HCT116 (cell line): ENCODE measurements at regions not wholly inside any gene's neighbourhood (a gene's known extent, or its start where the extent isn't known, plus 50 kb on each side); places are given as distances from the start of the nearest gene placed in this dataset.

Experiments
- CBX3 ChIP-seq: IDR thresholded peaks from 2 replicates; pipeline ENCODE4 v1.6.1; 2012; ENCODE audit warnings: low read depth
- EGR1 ChIP-seq: IDR thresholded peaks from 2 replicates; pipeline ENCODE4 v1.6.1; 2012; ENCODE audit warnings: low read depth
- EZH2 ChIP-seq: fragments of 200-600 bp; sonication (generic); IDR thresholded peaks from 2 replicates; pipeline ENCODE4 v1.6.1; 2017; ENCODE audit warnings: antibody characterized with exemption, mixed run types
- FOSL1 ChIP-seq: IDR thresholded peaks from 2 replicates; pipeline ENCODE4 v1.6.1; 2012; ENCODE audit warnings: low read depth
- POLR2A ChIP-seq: IDR thresholded peaks from 2 replicates; pipeline ENCODE4 v1.7.0; 2011; ENCODE audit warnings: borderline replicate concordance; ENCODE audit not compliant: insufficient read depth, insufficient read length; ENCODE audit errors: extremely low read depth
- SP1 ChIP-seq: IDR thresholded peaks from 2 replicates; pipeline ENCODE4 v1.6.1; 2012; ENCODE audit warnings: low read depth
- TCF7L2 ChIP-seq: IDR thresholded peaks from 2 replicates; pipeline ENCODE4 v1.7.0; 2011; ENCODE audit warnings: borderline replicate concordance, inconsistent platforms; ENCODE audit not compliant: insufficient read depth, insufficient read length; ENCODE audit errors: extremely low read depth
- TF ChIP-seq, protein P1 (sequence below), 3 experiments: fragments of 200-600 bp in 1 of 3; sonication (generic) in 1 of 3; IDR thresholded peaks in 2 of 3; conservative IDR thresholded peaks in 1 of 3; 2 replicates each; pipeline ENCODE4 v1.5.1; 2012 to 2017; ENCODE audit warnings: low read depth in 2 of 3, low read length in 2 of 3, antibody characterized with exemption in 1 of 3, borderline replicate concordance in 1 of 3, control low read depth in 1 of 3, mild to moderate bottlenecking in 1 of 3, mixed read lengths in 1 of 3, mixed run types in 1 of 3, moderate library complexity in 1 of 3; ENCODE audit not compliant: insufficient read depth in 1 of 3
- TF ChIP-seq, protein P2 (sequence below): IDR thresholded peaks from 2 replicates; pipeline ENCODE4 v1.6.1; 2012; ENCODE audit warnings: low read depth

DNA sequence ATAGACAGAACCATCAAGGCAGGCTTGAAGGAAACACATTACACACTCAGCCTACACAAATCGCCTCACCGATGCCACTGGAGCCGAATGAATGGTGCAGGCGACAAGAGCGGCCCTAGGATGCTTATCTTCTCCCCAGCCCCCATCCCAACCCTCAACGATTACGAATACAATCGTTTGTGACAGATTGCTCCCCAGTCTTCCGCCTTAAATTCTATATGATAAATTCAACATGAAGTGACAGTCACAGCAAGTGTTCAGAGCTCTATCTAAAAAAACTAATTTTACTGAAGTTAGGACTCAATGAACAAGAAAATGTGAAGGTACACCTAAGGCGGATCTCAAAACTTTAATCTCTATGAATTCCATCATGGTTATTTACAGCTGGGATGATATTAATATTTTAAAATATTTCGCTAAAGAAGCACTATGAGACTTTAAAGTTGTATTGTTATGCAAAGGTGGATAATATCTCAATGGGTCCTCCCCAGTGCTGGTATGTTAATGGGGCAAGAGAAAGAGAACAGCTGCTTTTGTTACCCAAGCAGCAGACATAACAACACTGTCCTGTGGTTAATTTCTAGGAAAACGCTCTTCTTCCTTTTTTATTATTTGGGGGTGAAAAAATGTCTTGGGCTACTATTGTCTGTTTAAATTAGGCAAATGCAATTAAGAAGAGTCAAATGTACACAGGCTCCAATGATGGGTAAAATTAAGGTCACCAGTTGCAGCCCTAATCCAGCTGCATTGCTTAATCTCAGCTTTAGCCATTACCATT, 147.6 kb upstream of the NR2F2 start:
- no peak for TF ChIP-seq EZH2
- TF ChIP-seq, protein P1, sequence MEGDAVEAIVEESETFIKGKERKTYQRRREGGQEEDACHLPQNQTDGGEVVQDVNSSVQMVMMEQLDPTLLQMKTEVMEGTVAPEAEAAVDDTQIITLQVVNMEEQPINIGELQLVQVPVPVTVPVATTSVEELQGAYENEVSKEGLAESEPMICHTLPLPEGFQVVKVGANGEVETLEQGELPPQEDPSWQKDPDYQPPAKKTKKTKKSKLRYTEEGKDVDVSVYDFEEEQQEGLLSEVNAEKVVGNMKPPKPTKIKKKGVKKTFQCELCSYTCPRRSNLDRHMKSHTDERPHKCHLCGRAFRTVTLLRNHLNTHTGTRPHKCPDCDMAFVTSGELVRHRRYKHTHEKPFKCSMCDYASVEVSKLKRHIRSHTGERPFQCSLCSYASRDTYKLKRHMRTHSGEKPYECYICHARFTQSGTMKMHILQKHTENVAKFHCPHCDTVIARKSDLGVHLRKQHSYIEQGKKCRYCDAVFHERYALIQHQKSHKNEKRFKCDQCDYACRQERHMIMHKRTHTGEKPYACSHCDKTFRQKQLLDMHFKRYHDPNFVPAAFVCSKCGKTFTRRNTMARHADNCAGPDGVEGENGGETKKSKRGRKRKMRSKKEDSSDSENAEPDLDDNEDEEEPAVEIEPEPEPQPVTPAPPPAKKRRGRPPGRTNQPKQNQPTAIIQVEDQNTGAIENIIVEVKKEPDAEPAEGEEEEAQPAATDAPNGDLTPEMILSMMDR (IDR thresholded peaks at IDR 0.05 in 2 of 3, conservative IDR thresholded peaks at IDR 0.05 in 1 of 3; ENCODE audit: borderline replicate concordance in 1 of 3, insufficient read depth in 1 of 3, low read depth in 2 of 3, low read length in 2 of 3), result no peak
- TF ChIP-seq SP1, result no peak
- no peak for TF ChIP-seq TCF7L2
- TF ChIP-seq POLR2A, result no peak
- TF ChIP-seq, protein P2, sequence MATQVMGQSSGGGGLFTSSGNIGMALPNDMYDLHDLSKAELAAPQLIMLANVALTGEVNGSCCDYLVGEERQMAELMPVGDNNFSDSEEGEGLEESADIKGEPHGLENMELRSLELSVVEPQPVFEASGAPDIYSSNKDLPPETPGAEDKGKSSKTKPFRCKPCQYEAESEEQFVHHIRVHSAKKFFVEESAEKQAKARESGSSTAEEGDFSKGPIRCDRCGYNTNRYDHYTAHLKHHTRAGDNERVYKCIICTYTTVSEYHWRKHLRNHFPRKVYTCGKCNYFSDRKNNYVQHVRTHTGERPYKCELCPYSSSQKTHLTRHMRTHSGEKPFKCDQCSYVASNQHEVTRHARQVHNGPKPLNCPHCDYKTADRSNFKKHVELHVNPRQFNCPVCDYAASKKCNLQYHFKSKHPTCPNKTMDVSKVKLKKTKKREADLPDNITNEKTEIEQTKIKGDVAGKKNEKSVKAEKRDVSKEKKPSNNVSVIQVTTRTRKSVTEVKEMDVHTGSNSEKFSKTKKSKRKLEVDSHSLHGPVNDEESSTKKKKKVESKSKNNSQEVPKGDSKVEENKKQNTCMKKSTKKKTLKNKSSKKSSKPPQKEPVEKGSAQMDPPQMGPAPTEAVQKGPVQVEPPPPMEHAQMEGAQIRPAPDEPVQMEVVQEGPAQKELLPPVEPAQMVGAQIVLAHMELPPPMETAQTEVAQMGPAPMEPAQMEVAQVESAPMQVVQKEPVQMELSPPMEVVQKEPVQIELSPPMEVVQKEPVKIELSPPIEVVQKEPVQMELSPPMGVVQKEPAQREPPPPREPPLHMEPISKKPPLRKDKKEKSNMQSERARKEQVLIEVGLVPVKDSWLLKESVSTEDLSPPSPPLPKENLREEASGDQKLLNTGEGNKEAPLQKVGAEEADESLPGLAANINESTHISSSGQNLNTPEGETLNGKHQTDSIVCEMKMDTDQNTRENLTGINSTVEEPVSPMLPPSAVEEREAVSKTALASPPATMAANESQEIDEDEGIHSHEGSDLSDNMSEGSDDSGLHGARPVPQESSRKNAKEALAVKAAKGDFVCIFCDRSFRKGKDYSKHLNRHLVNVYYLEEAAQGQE, result no peak
- no peak for TF ChIP-seq EGR1
- no peak for TF ChIP-seq FOSL1
- TF ChIP-seq CBX3, result no peak
